HG02943 (cell line): ENCODE measurements at regions not wholly inside any gene's neighbourhood (a gene's known extent, or its start where the extent isn't known, plus 50 kb on each side); places are given as distances from the start of the nearest gene placed in this dataset.
"Not testable (repeated sequence)": the region's sequence is repeated elsewhere in the genome, so short reads cannot be mapped to it uniquely, and the experiment has no call there.

Source experiments
- ATAC-seq: cut with Tn5 transposase; IDR thresholded peaks from one replicate; pipeline ENCODE4 v1.9.1; 2021; ENCODE audit warnings: mild to moderate bottlenecking, low read depth, moderate library complexity; ENCODE audit not compliant: unreplicated experiment

DNA sequence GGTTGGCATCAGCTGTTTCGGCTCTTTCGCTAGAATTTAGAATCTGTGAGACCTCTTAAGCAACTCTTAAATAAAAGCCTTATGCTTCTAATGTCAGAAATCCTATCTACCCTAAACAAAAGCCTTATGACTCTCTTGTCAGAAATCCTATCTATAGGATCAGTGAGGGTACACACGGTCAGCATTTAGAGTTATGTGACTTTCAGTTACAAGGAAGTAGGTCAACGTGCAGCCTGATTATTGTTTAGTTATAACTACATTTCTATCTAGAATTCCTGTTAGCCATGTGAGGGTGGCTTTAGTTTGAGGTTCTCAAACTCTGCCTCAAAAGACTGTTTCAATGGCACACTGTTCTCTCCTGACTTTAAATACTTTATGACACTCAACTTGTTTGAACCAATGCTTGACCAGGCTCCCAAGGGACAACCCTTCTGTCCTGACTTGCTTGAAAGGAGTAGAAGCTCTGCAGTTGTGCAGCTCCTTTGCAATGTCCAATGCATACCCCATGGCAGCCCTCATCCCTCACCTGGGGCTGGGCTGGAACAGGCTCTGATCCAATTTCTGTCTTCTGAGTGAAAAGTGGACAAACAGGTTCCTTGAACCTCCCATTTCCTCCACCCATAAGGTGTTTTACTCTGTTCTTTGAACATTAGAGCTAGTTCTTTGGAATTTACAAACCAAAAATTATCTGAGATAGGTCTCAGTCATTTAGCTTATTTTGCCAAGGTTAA lies 251.6 kb upstream of the PIK3R1 start:
- no peak for ATAC-seq

DNA sequence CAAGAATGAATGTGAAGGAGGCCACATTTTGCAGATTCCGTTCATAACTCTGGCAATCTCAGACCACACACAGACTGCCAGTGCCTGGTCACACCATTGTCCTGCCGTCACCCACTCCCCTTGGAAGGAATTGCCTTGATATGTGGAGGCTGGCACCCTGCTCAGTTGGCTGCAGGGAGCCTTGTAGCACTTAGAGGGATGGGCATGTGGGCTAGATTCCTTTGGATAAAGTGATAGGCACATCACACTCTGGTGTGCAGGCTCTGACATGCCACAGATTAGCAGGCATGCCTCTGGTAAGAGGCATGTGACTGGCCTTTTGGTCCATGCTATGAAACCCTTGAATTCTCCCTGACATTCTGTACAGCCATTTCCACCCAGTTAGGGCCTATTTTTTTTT lies 254.6 kb upstream of the PIK3R1 start:
- no peak for ATAC-seq

- no peak for ATAC-seq
These were observed 258.2 kb upstream of the PIK3R1 start for GRCh38 chr5:67957374-67957773.

DNA sequence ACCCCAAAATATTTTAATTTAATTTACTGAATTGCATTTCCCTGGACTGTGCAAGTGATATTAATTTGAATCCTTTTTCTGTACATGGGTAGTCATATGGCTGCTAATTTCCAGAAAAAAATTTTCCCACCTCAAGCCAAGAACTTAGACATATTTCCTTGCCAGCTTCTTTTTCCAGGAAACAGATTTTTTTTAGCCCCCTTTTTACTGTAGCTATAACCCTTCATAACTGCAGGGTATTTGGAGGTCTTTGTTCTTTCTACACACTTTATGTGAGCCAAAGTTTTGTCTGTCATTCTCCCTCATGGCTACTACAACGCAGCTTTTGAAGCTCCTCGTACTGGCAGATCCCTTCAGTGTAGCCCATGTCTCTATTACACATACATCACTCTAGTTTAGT lies 261.2 kb upstream of the PIK3R1 start:
- ATAC-seq, result no peak

GRCh38 chr5:67942421-67942820 lies 273.1 kb upstream of the PIK3R1 start:
- no peak for ATAC-seq

- ATAC-seq, result no peak
These were observed 273.7 kb upstream of the PIK3R1 start for GRCh38 chr5:67941614-67942401.

GRCh38 chr5:67935908-67936566 lies 279.5 kb upstream of the PIK3R1 start:
- ATAC-seq, result no peak

GRCh38 chr5:67934976-67935375 lies 280.6 kb upstream of the PIK3R1 start:
- no peak for ATAC-seq

- no peak for ATAC-seq
These were observed 290.0 kb upstream of the PIK3R1 start for GRCh38 chr5:67925511-67925910.

DNA sequence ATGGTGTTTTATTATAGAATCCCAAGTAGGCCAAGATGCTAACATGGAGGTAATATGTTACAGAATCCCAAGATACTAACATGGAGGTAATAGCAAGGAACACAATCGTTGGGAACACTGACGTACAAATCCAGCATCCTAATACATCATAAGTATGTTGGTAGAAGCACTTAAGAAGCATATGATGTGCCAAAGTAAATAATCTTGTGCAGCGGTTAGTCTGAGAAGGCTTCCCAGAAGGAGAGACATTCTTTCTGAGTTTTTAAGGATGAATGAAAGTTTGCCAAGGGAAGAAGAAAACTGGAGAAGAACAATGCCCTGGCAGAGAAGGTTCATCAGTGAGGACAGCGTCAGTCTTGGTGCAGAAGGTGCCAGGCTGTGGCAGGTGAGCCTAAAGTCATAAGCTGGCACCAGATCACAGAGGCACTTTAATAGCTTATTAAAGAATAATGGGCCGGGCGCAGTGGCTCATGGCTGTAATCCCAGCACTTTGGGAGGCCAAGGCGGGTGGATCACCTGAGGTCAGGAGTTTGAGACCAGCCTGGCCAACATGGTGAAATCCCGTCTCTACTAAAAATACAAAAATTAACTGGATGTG lies 294.5 kb upstream of the PIK3R1 start:
- ATAC-seq, result no peak

- ATAC-seq, result not testable (repeated sequence)
These were observed 296.0 kb upstream of the PIK3R1 start for GRCh38 chr5:67919532-67919931.

DNA sequence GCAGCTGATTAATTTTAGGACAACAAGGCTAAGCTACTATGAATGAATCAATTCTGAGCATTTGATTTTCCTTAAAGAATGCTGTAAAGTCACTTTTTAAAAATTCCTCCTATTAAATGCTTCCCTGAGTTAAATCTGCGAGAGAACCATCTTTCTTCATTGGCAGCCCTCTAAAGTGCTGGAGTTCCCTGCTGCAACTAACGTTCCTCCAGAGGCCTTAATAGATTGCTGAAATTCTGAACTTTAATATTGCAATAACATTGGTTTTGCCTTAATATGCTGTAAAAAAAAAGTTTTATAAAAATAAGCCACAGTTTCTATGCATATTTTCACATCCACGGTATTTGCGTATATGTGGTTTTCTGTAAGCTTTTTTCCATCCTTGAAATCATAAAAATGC lies 298.0 kb upstream of the PIK3R1 start:
- no peak for ATAC-seq

DNA sequence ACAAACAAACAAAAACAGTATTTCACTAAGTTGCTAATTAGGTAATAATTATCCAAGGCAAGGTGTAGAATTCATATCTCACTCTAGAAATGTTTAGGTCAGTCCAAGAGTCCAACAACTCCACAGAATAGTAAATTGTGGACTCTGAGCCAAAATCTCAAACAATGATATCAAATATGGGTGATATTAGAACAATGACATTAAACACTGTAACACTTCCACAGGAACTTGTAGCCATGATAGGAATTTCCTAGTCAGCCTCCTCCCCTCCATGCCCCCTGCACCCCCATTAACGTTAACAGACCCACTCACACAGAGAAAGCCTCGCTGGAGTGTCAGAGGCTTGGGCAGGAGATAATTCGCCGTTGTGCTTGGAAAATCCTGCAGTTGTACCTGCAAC lies 305.0 kb upstream of the PIK3R1 start:
- ATAC-seq, result no peak

GRCh38 chr5:67908126-67908765 lies 307.3 kb upstream of the PIK3R1 start:
- ATAC-seq, result no peak

DNA sequence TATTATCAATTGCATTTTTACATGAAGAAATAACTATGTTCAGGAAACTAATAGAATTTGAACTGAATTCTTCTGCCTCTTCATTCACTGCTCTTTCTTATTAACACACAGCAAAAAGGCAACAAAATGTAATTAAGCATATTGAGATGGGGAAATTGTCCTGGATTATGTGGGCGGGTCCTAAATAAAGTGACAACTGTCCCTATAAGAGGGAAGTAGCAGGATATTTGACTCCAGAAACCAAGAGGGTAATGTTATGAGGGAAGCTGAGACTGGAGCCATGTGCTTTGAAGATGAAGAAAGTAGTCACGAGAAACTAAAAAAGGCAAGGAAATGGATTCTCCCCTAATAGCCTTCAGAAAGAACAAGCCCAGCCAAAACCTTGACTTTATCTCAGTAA lies 311.2 kb upstream of the PIK3R1 start:
- ATAC-seq, result no peak

DNA sequence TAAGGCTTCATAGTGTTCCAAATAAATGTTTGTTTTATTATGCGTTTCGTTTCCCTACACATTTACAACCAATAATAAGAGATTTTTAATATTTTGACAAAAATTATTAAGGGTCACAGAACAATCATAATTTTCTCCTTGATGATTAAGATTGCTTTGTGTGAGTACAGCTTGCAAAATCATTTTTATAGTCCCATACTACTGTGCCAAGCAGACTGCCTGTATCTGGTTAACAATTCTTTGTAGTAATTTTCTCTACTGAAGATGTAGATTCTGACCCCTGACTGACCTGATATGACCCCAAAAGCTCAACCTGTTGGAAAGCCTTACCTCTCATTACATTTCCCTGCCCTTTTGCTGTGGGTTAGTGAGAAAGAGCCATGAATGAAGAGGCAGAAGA lies 311.9 kb upstream of the PIK3R1 start:
- ATAC-seq, result no peak

GRCh38 chr5:67903121-67903520 lies 312.4 kb upstream of the PIK3R1 start:
- no peak for ATAC-seq

GRCh38 chr5:67902497-67902830 lies 313.1 kb upstream of the PIK3R1 start:
- no peak for ATAC-seq

DNA sequence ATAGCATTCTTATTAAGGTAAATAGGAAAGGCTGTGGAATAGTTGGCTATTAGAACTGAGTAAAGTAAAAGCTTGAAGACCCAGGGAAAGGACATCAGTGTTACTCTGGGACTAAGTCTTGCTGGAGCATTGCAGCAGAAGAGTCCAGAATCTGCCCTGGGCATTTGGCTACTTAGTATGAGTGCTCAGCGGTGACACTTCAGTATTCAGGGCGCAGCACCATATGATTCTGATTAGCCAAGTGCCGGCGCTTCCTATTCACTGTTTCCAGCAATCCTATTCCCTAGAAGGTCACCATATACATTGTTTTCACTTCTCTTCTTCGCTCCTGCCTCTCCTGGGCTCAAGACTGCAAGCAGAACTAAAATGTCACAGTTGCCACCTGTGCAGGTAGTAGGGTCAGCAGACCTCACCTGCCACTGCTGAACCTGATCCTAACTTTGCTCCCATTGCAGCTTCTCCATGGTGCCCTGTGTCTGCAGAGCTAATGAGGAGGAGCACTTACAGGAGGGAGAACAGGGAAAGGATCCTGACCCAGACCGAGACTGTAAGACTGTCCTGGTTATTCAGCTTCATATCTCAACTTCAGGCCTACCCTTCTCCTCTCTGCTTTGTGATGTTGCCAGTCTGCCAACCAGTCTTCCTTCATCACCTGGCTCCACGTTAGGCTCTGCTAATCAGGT lies 313.6 kb upstream of the PIK3R1 start:
- no peak for ATAC-seq

GRCh38 chr5:67900514-67900913 lies 315.0 kb upstream of the PIK3R1 start:
- no peak for ATAC-seq
